ENCODE measurements at regions not wholly inside any gene's neighbourhood (a gene's known extent, or its start where the extent isn't known, plus 50 kb on each side); places are given as distances from the start of the nearest gene placed in this dataset.

- TF ChIP-seq, protein P1, sequence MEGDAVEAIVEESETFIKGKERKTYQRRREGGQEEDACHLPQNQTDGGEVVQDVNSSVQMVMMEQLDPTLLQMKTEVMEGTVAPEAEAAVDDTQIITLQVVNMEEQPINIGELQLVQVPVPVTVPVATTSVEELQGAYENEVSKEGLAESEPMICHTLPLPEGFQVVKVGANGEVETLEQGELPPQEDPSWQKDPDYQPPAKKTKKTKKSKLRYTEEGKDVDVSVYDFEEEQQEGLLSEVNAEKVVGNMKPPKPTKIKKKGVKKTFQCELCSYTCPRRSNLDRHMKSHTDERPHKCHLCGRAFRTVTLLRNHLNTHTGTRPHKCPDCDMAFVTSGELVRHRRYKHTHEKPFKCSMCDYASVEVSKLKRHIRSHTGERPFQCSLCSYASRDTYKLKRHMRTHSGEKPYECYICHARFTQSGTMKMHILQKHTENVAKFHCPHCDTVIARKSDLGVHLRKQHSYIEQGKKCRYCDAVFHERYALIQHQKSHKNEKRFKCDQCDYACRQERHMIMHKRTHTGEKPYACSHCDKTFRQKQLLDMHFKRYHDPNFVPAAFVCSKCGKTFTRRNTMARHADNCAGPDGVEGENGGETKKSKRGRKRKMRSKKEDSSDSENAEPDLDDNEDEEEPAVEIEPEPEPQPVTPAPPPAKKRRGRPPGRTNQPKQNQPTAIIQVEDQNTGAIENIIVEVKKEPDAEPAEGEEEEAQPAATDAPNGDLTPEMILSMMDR (IDR thresholded peaks at IDR 0.05; ENCODE audit: low read depth, low read length, poor library complexity, severe bottlenecking): no peak
- TF ChIP-seq EZH2phosphoT487 (IDR thresholded peaks at IDR 0.05; ENCODE audit: borderline replicate concordance, low read length): no peak
Measured at GRCh38 chr6:14796974-14797762, 448.7 kb upstream of the JARID2 start.
